Endodermal cell (in vitro differentiated cells): ENCODE measurements at regions not wholly inside any gene's neighbourhood (a gene's known extent, or its start where the extent isn't known, plus 50 kb on each side); places are given as distances from the start of the nearest gene placed in this dataset.
"Not testable (repeated sequence)": the region's sequence is repeated elsewhere in the genome, so short reads cannot be mapped to it uniquely, and the experiment has no call there.

Experiments
- DNase-seq: peaks from one replicate; pipeline ENCODE4 v3.0.0-alpha.2; 2017
- H3K27ac ChIP-seq: 2 replicates; pipeline ENCODE4 v1.5.1; 2013; ENCODE audit warnings: mild to moderate bottlenecking, low read depth, low read length, moderate library complexity
- H3K27me3 ChIP-seq: 2 replicates; pipeline ENCODE4 v1.6.1; 2013; ENCODE audit warnings: mild to moderate bottlenecking, low read length, moderate library complexity; ENCODE audit not compliant: insufficient read depth, control insufficient read depth, poor library complexity, severe bottlenecking
- H3K36me3 ChIP-seq: 2 replicates; pipeline ENCODE4 v1.7.0; 2013; ENCODE audit warnings: mild to moderate bottlenecking, low read length, moderate library complexity; ENCODE audit not compliant: control insufficient read depth, insufficient read depth
- H3K4me1 ChIP-seq: one replicate; pipeline ENCODE4 v1.7.0; 2013; ENCODE audit warnings: low read length; ENCODE audit not compliant: control insufficient read depth, insufficient read depth
- H3K4me3 ChIP-seq: 2 replicates; pipeline ENCODE4 v1.5.1; 2013; ENCODE audit warnings: mild to moderate bottlenecking, low read length, moderate library complexity
- H3K9ac ChIP-seq: 2 replicates; pipeline ENCODE4 v1.6.1; 2013; ENCODE audit warnings: mild to moderate bottlenecking, low read length, moderate library complexity; ENCODE audit not compliant: poor library complexity, severe bottlenecking; ENCODE audit errors: extremely low read depth
- H3K9me3 ChIP-seq: 2 replicates; pipeline ENCODE4 v1.6.1; 2013; ENCODE audit warnings: mild to moderate bottlenecking, low read length, moderate library complexity; ENCODE audit not compliant: control insufficient read depth
- H3K27ac Mint-ChIP-seq: 2 replicates; pipeline ENCODE4 v1.8.0; 2020; ENCODE audit warnings: mixed read lengths
- H3K27me3 Mint-ChIP-seq: 2 replicates; pipeline ENCODE4 v1.8.0; 2021; ENCODE audit warnings: mild to moderate bottlenecking, mixed read lengths; ENCODE audit not compliant: insufficient read depth
- H3K36me3 Mint-ChIP-seq: 2 replicates; pipeline ENCODE4 v1.8.0; 2020; ENCODE audit warnings: low read depth, mixed read lengths
- H3K4me1 Mint-ChIP-seq: 2 replicates; pipeline ENCODE4 v1.8.0; 2020; ENCODE audit warnings: mixed read lengths
- H3K4me3 Mint-ChIP-seq: 2 replicates; pipeline ENCODE4 v1.8.0; 2020; ENCODE audit warnings: mild to moderate bottlenecking, moderate library complexity, mixed read lengths
- H3K9me3 Mint-ChIP-seq: 2 replicates; pipeline ENCODE4 v1.8.0; 2020; ENCODE audit warnings: mild to moderate bottlenecking, mixed read lengths
- CTCF ChIP-seq: fragments of 200-600 bp; sonication (generic); conservative IDR thresholded peaks from 2 replicates; pipeline ENCODE4 v1.5.0; 2021; ENCODE audit warnings: antibody characterized with exemption, mild to moderate bottlenecking
- WGBS, 2 experiments: methylation state at CpG; one replicate each; pipeline versions ENCODE4 v1.1.5 to v1.1.7; 2013; ENCODE audit warnings: missing lambda C conversion rate in 2 of 2, mixed read lengths in 1 of 2; ENCODE audit not compliant: insufficient coverage in 1 of 2, insufficient read length in 1 of 2; 5-methylcytosine and 5-hydroxymethylcytosine counted together

- DNase-seq, result no peak
- H3K9me3 ChIP-seq, result peaks cover 5% of the 10 kb centered on the region
- H3K27me3 Mint-ChIP-seq, result no peaks in the 10 kb centered on the region
- H3K9ac ChIP-seq, result no peak overlapping the region
- H3K4me1 ChIP-seq, result peaks cover 5% of the 10 kb centered on the region
- no peaks in the 10 kb centered on the region for H3K36me3 Mint-ChIP-seq
- H3K27ac Mint-ChIP-seq, result no peak overlapping the region
- H3K27ac ChIP-seq, result no peak overlapping the region
- WGBS, 2 experiments, result 80% methylated on average over 1 of the region's 1 CpG; no CpG with 5 or more reads in 1 of the 2 experiments
- H3K9me3 Mint-ChIP-seq, result no peaks in the 10 kb centered on the region
- no peaks in the 10 kb centered on the region for H3K36me3 ChIP-seq
- no peak overlapping the region for H3K4me3 Mint-ChIP-seq
- H3K4me3 ChIP-seq, result no peak overlapping the region
- TF ChIP-seq CTCF, result no peak
- no peaks in the 10 kb centered on the region for H3K27me3 ChIP-seq
- peaks cover 23% of the 10 kb centered on the region for H3K4me1 Mint-ChIP-seq
Measured at GRCh38 chr2:147002256-147002655, 842.6 kb upstream of the ACVR2A start.

- H3K9me3 Mint-ChIP-seq, result no peaks in the 10 kb centered on the region
- H3K9me3 ChIP-seq, result peaks cover 5% of the 10 kb centered on the region
- TF ChIP-seq CTCF, result no peak
Measured at GRCh38 chr2:147001061-147001460, 843.8 kb upstream of the ACVR2A start.

GRCh38 chr2:147000151-147000550 lies 844.7 kb upstream of the ACVR2A start:
- H3K9me3 Mint-ChIP-seq, H3K4me3 Mint-ChIP-seq, H3K4me1 ChIP-seq, DNase-seq, H3K27ac ChIP-seq, H3K36me3 ChIP-seq, H3K27me3 ChIP-seq, H3K4me3 ChIP-seq, H3K9ac ChIP-seq, H3K27me3 Mint-ChIP-seq, H3K9me3 ChIP-seq, H3K36me3 Mint-ChIP-seq: not testable (repeated sequence)
- peak overlapping the region; percentile 18 for H3K27ac Mint-ChIP-seq
- peaks cover 20% of the 10 kb centered on the region for H3K4me1 Mint-ChIP-seq
- 68% methylated on average over 2 of the region's 2 CpGs; no CpG with 5 or more reads in 1 of the 2 experiments for WGBS, 2 experiments

More at GRCh38 chr2:147001061-147001460, 843.8 kb upstream of the ACVR2A start:
- Mint-ChIP-seq H3K27me3 (no peaks in the 10 kb centered on the region), H3K27ac (no peak overlapping the region), H3K36me3 (no peaks in the 10 kb centered on the region), H3K4me1 (peaks cover 20% of the 10 kb centered on the region), H3K4me3 (no peak overlapping the region)
- H3K4me3 ChIP-seq, result no peak overlapping the region
- no peak overlapping the region for H3K27ac ChIP-seq
- H3K9ac ChIP-seq, result no peak overlapping the region
- H3K27me3 ChIP-seq, result no peaks in the 10 kb centered on the region
- 96% methylated on average over 1 of the region's 1 CpG; no CpG with 5 or more reads in 1 of the 2 experiments for WGBS, 2 experiments
- H3K4me1 ChIP-seq, result no peaks in the 10 kb centered on the region
- no peak for DNase-seq
- no peaks in the 10 kb centered on the region for H3K36me3 ChIP-seq

DNA sequence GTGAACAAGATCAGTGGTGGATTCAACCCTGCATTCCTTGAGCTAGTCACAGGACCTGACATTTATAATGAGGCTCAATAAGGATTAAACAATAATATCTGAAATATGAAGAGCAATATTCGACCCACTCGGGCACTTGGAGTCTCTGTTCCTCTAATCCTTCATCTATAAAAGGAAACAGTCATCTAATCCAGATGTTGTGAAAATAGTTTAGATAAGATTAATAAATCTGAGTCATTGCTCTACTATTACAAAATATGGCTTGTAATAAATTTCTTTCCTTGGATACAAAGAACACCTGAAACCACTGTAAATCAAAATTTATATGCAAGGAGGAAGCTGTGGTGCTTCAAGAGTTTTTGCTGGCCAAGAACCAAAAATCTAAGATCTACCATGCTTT lies 846.9 kb upstream of the ACVR2A start:
- no peaks in the 10 kb centered on the region for H3K27me3 ChIP-seq
- Mint-ChIP-seq H3K4me3 (no peak overlapping the region), H3K9me3 (no peaks in the 10 kb centered on the region), H3K36me3 (no peaks in the 10 kb centered on the region), H3K27me3 (no peaks in the 10 kb centered on the region), H3K4me1 (peaks cover 26% of the 10 kb centered on the region), H3K27ac (no peak overlapping the region)
- TF ChIP-seq CTCF, result no peak
- H3K4me1 ChIP-seq, result no peaks in the 10 kb centered on the region
- H3K36me3 ChIP-seq, result no peaks in the 10 kb centered on the region
- WGBS, 2 experiments, result 100% methylated on average over 2 of the region's 2 CpGs; no CpG with 5 or more reads in 1 of the 2 experiments
- no peak overlapping the region for H3K4me3 ChIP-seq
- H3K9me3 ChIP-seq, result no peaks in the 10 kb centered on the region
- H3K9ac ChIP-seq, result no peak overlapping the region
- H3K27ac ChIP-seq, result no peak overlapping the region
- DNase-seq, result no peak
